ENCODE measurements at regions not wholly inside any gene's neighbourhood (a gene's known extent, or its start where the extent isn't known, plus 50 kb on each side); places are given as distances from the start of the nearest gene placed in this dataset.

GRCh38 chr15:70528270-70528706 is 235.1 kb downstream of the UACA start (continued):
- TF ChIP-seq PRDM15 (CRISPR knock-in tag; IDR thresholded peaks at IDR 0.05) (no peak), ATF3 (IDR thresholded peaks at IDR 0.05; ENCODE audit: borderline replicate concordance, extremely low read depth, low read depth, low read length) (no peak), NFXL1 (IDR thresholded peaks at IDR 0.05; ENCODE audit: borderline replicate concordance) (no peak), SRF (IDR thresholded peaks at IDR 0.05; ENCODE audit: low read depth in 2 of 2, low read length in 2 of 2) (no peak), WRNIP1 (IDR thresholded peaks at IDR 0.05; ENCODE audit: borderline replicate concordance, low read depth, low read length) (no peak), ATF7 (IDR thresholded peaks at IDR 0.05; ENCODE audit: low read depth) (no peak), MAX (IDR thresholded peaks at IDR 0.05; ENCODE audit: low read depth, low read length) (no peak), ATF2 (IDR thresholded peaks at IDR 0.05; ENCODE audit: low read length) (no peak), CEBPZ (IDR thresholded peaks at IDR 0.05; ENCODE audit: low read depth, low read length) (no peak), ZNF207 (IDR thresholded peaks at IDR 0.05; ENCODE audit: borderline replicate concordance) (no peak), JUNB (IDR thresholded peaks at IDR 0.05) (no peak), IRF4 (IDR thresholded peaks at IDR 0.05; ENCODE audit: low read depth, low read length) (no peak), MYB (IDR thresholded peaks at IDR 0.05; ENCODE audit: borderline replicate concordance, low read depth, low read length) (no peak), SP1 (IDR thresholded peaks at IDR 0.05; ENCODE audit: low read depth, low read length) (peak; percentile 6), FOXK2 (IDR thresholded peaks at IDR 0.05) (no peak), EP300 (IDR thresholded peaks at IDR 0.05; ENCODE audit: borderline replicate concordance in 1 of 2, control insufficient read depth in 1 of 2, low read depth in 2 of 2, low read length in 2 of 2) (no peak), RB1 (IDR thresholded peaks at IDR 0.05; ENCODE audit: borderline replicate concordance) (no peak), BHLHE40 (IDR thresholded peaks at IDR 0.05; ENCODE audit: borderline replicate concordance in 1 of 2, low read depth in 2 of 2, low read length in 1 of 2) (no peak), POLR2AphosphoS2 (IDR thresholded peaks at IDR 0.05; ENCODE audit: low read depth, low read length) (no peak), HDAC6 (IDR thresholded peaks at IDR 0.05; ENCODE audit: unreplicated experiment) (no peak), HCFC1 (IDR thresholded peaks at IDR 0.05; ENCODE audit: low read length) (no peak), YBX1 (IDR thresholded peaks at IDR 0.05) (no peak)
